HepG2 (cell line): ENCODE measurements at regions not wholly inside any gene's neighbourhood (a gene's known extent, or its start where the extent isn't known, plus 50 kb on each side); places are given as distances from the start of the nearest gene placed in this dataset.

Experiments
- ATAC-seq: fragments of 200-7000 bp; cut with Tn5 transposase; 3 replicates; pipeline ENCODE4 v1.9.1; 2020; ENCODE audit warnings: mild to moderate bottlenecking, moderate library complexity
- BruUV-seq: library from RNA; stranded (reverse); fragments of 400-500 nt; replicated peaks from 2 replicates; lab custom pipeline; 2021; lab: Mats Ljungman, UMichigan
- CTCF ChIA-PET: fragments of 300-600 bp; formaldehyde crosslinking; extraction: SDS; loops from one replicate; lab custom pipeline; 2021; ENCODE audit warnings: low total read pairs, inconsistent platforms, low intra/inter-chr PET ratio; lab: Yijun Ruan, JAX
- POLR2A ChIA-PET: fragments of 350-600 bp; sonication (Branson Sonifier 250); formaldehyde crosslinking; loops from one replicate; lab custom pipeline; 2020; ENCODE audit warnings: antibody characterized with exemption, inconsistent platforms; lab: Yijun Ruan, JAX
- DNase-seq: peaks from one replicate; pipeline ENCODE4 v3.0.0-alpha.2; 2015; ENCODE audit warnings: low spot score
- FAIRE-seq: peaks from 3 replicates; lab custom pipeline; 2011; peaks lifted over from hg19 to GRCh38; lab: Jason Lieb, UNC
- H2AFZ ChIP-seq: one replicate; pipeline ENCODE4 v1.6.1; 2011; ENCODE audit warnings: low read length, inconsistent platforms
- H3K27ac ChIP-seq: fragments of 300-600 bp; 3 replicates; pipeline ENCODE4 v1.8.0; 2011; ENCODE audit warnings: mixed run types, mild to moderate bottlenecking, mixed read lengths, low read length, inconsistent platforms; ENCODE audit not compliant: insufficient read depth; ENCODE audit errors: extremely low read length
- H3K27me3 ChIP-seq, 2 experiments: fragments of 200-600 bp in 1 of 2; 2 replicates in 1 of 2; 3 replicates in 1 of 2; pipeline versions ENCODE4 v1.6.0 to v1.8.0; 2011; ENCODE audit warnings: low read length in 2 of 2, mild to moderate bottlenecking in 2 of 2, moderate library complexity in 2 of 2, inconsistent platforms in 1 of 2; ENCODE audit not compliant: insufficient read depth in 2 of 2, control insufficient read depth in 1 of 2
- H3K36me3 ChIP-seq, 2 experiments: fragments of 200-600 bp in 1 of 2; replicated peaks in 1 of 2; 2 replicates in 1 of 2; 3 replicates in 1 of 2; pipeline versions ENCODE4 v1.5.1 to v1.8.0; 2011; ENCODE audit warnings: low read length in 2 of 2, inconsistent platforms in 1 of 2; ENCODE audit not compliant: insufficient read depth in 2 of 2, control insufficient read depth in 1 of 2
- H3K4me1 ChIP-seq: 2 replicates; pipeline ENCODE4 v1.5.1; 2012; ENCODE audit warnings: low read length, inconsistent platforms; ENCODE audit not compliant: insufficient read depth
- H3K4me2 ChIP-seq: 2 replicates; pipeline ENCODE4 v1.6.0; 2011; ENCODE audit warnings: low read depth, low read length, inconsistent platforms
- H3K4me3 ChIP-seq, 3 experiments: fragments of 200-600 bp in 1 of 3; sonication (generic), shearing (Covaris generic) in 1 of 3; replicated peaks in 1 of 3; 2 replicates each; pipeline ENCODE4 v1.5.1; 2011 to 2016; ENCODE audit warnings: low read length in 3 of 3, inconsistent platforms in 2 of 3, low read depth in 2 of 3, mild to moderate bottlenecking in 2 of 3, control low read depth in 1 of 3, mixed read lengths in 1 of 3; ENCODE audit not compliant: insufficient read depth in 1 of 3
- H3K79me2 ChIP-seq: one replicate; pipeline ENCODE4 v1.6.1; 2011; ENCODE audit warnings: low read length, inconsistent platforms; ENCODE audit not compliant: insufficient read depth
- H3K9ac ChIP-seq: 2 replicates; pipeline ENCODE4 v1.6.0; 2011; ENCODE audit warnings: mild to moderate bottlenecking, low read depth, low read length, inconsistent platforms; ENCODE audit not compliant: insufficient read depth
- H3K9me3 ChIP-seq: 2 replicates; pipeline ENCODE4 v1.5.1; 2012; ENCODE audit warnings: mild to moderate bottlenecking, low read length
- H4K20me1 ChIP-seq: 2 replicates; pipeline ENCODE4 v1.6.0; 2011; ENCODE audit warnings: inconsistent platforms, mild to moderate bottlenecking, low read length, moderate library complexity; ENCODE audit not compliant: insufficient read depth
- CEBPG ChIP-seq: IDR thresholded peaks from 2 replicates; pipeline ENCODE4 v1.6.1; 2016
- HNRNPLL ChIP-seq: fragments of 200-400 bp; formaldehyde crosslinking; IDR thresholded peaks from 2 replicates; pipeline ENCODE4 v1.6.1; 2017; ENCODE audit warnings: mild to moderate bottlenecking, low read depth, low read length; ENCODE audit not compliant: poor library complexity, severe bottlenecking
- HOXA3 ChIP-seq: sonication (generic); formaldehyde crosslinking; IDR thresholded peaks from 2 replicates; pipeline ENCODE4 v1.5.0; 2020; ENCODE audit warnings: missing genetic modification reagents
- MXD4 ChIP-seq: IDR thresholded peaks from 2 replicates; pipeline ENCODE4 v1.6.1; 2016; ENCODE audit warnings: mild to moderate bottlenecking, missing biosample characterization, missing genetic modification reagents
- MYC ChIP-seq: sonication (generic); formaldehyde crosslinking; IDR thresholded peaks from 2 replicates; pipeline ENCODE4 v1.9.0; 2021; ENCODE audit warnings: missing genetic modification reagents, borderline replicate concordance
- TRIM24 ChIP-seq: sonication (generic); formaldehyde crosslinking; IDR thresholded peaks from 2 replicates; pipeline ENCODE4 v1.8.0; 2022; ENCODE audit warnings: mild to moderate bottlenecking, missing genetic modification reagents
- TSC22D2 ChIP-seq: sonication (generic); formaldehyde crosslinking; IDR thresholded peaks from 2 replicates; pipeline ENCODE4 v1.5.1; 2020; ENCODE audit warnings: missing genetic modification reagents, mild to moderate bottlenecking, borderline replicate concordance
- ZBTB7B ChIP-seq: sonication (generic); formaldehyde crosslinking; IDR thresholded peaks from 2 replicates; pipeline ENCODE4 v1.4.0; 2020; ENCODE audit warnings: missing genetic modification reagents
- ZNF251 ChIP-seq: sonication (generic); formaldehyde crosslinking; IDR thresholded peaks from 2 replicates; pipeline ENCODE4 v1.9.0; 2021; ENCODE audit warnings: mild to moderate bottlenecking, missing genetic modification reagents
- ZNF503 ChIP-seq: sonication (generic); formaldehyde crosslinking; IDR thresholded peaks from 2 replicates; pipeline ENCODE4 v1.4.0; 2020; ENCODE audit warnings: missing genetic modification reagents
- ZNF546 ChIP-seq: sonication (generic); formaldehyde crosslinking; conservative IDR thresholded peaks from 2 replicates; pipeline ENCODE4 v1.8.1; 2023; ENCODE audit warnings: mild to moderate bottlenecking, missing genetic modification reagents
- ZNF558 ChIP-seq: sonication (generic); formaldehyde crosslinking; IDR thresholded peaks from 2 replicates; pipeline ENCODE4 v1.9.0; 2022; ENCODE audit warnings: mild to moderate bottlenecking, missing genetic modification reagents, borderline replicate concordance
- ZNF574 ChIP-seq: sonication (generic); formaldehyde crosslinking; IDR thresholded peaks from 2 replicates; pipeline ENCODE4 v1.4.0; 2020; ENCODE audit warnings: missing genetic modification reagents
- ZNF597 ChIP-seq: sonication (generic); formaldehyde crosslinking; IDR thresholded peaks from 2 replicates; pipeline ENCODE4 v1.5.0; 2020; ENCODE audit warnings: missing genetic modification reagents
- ZNF674 ChIP-seq: sonication (generic); formaldehyde crosslinking; IDR thresholded peaks from 2 replicates; pipeline ENCODE4 v1.5.0; 2020; ENCODE audit warnings: low read depth, mild to moderate bottlenecking, missing genetic modification reagents
- ZNF768 ChIP-seq: sonication (generic); formaldehyde crosslinking; IDR thresholded peaks from 2 replicates; pipeline ENCODE4 v1.4.0; 2020; ENCODE audit warnings: missing genetic modification reagents
- ZNF782 ChIP-seq: sonication (generic); formaldehyde crosslinking; IDR thresholded peaks from 2 replicates; pipeline ENCODE4 v1.4.0; 2020; ENCODE audit warnings: missing genetic modification reagents, mild to moderate bottlenecking, borderline replicate concordance
- ZNF816 ChIP-seq: sonication (generic); formaldehyde crosslinking; IDR thresholded peaks from 2 replicates; pipeline ENCODE4 v1.8.0; 2022; ENCODE audit warnings: missing genetic modification reagents, mild to moderate bottlenecking, borderline replicate concordance
- in situ Hi-C: cut with HindIII; loops from 2 replicates; pipeline ENCODE4 v1.10.0; 2017; ENCODE audit warnings: low pct_unique_long_range_greater_than_20kb; ENCODE audit not compliant: extremely low pct_ligation_motif_present
- intact Hi-C: fragments of 100-400 bp; cut with micrococcal nuclease; formaldehyde crosslinking; loops from one replicate; pipeline ENCODE4 v1.10.0; 2022; ENCODE audit not compliant: unreplicated experiment

- Histone ChIP-seq H4K20me1 (no peaks in the 10 kb centered on the region), H3K9me3 (peaks cover 9% of the 10 kb centered on the region; the same call in 1 of the 2 replicates), H3K79me2 (no peaks in the 10 kb centered on the region), H3K4me3 (no peak overlapping the region), H3K36me3 (no peaks in the 10 kb centered on the region), H3K4me2 (no peak overlapping the region), H3K9ac (no peak overlapping the region), H3K4me1 (no peaks in the 10 kb centered on the region), H3K27ac (no peak overlapping the region), H2AFZ (no peak overlapping the region), H3K27me3 (no peaks in the 10 kb centered on the region)
- intact Hi-C loops = no loop called here
- no TSS peak for BruUV-seq
- TF ChIP-seq ZNF816 (no peak), TRIM24 (no peak), ZNF251 (CRISPR knock-in tag) (no peak), ZNF597 (no peak), ZNF503 (CRISPR knock-in tag) (no peak), ZNF574 (CRISPR knock-in tag) (no peak), ZNF558 (CRISPR knock-in tag) (no peak), ZNF768 (CRISPR knock-in tag) (no peak), HOXA3 (CRISPR knock-in tag) (no peak), MXD4 (CRISPR knock-in tag) (no peak), ZNF546 (no peak), ZNF782 (no peak), MYC (CRISPR knock-in tag) (no peak), TSC22D2 (CRISPR knock-in tag) (no peak), HNRNPLL (no peak), ZBTB7B (no peak), CEBPG (CRISPR knock-in tag) (no peak), ZNF674 (CRISPR knock-in tag) (no peak)
- ATAC-seq (no peak), DNase-seq (no peak), FAIRE-seq (no peak)
- CTCF ChIA-PET = no interaction called here
- in situ Hi-C loops = no loop called here
- POLR2A ChIA-PET = no interaction called here
These were observed 980.6 kb upstream of the PIK3C3 start for GRCh38 chr18:40974448-40974847.
